ENCODE measurements at regions not wholly inside any gene's neighbourhood (a gene's known extent, or its start where the extent isn't known, plus 50 kb on each side); places are given as distances from the start of the nearest gene placed in this dataset.
"Not testable (repeated sequence)": the region's sequence is repeated elsewhere in the genome, so short reads cannot be mapped to it uniquely, and the experiment has no call there.

GRCh38 chr12:41998436-41998835 lies 146.2 kb downstream of the GXYLT1 start:
- no peaks in the 10 kb centered on the region for H3K4me1 ChIP-seq
- intact Hi-C loops (cut with DNase I; ENCODE audit: low total_unique reads): no loop called here
- H3K36me3 ChIP-seq: no peaks in the 10 kb centered on the region
- TF ChIP-seq POLR2A (IDR thresholded peaks at IDR 0.05): no peak
- TF ChIP-seq, protein P1, sequence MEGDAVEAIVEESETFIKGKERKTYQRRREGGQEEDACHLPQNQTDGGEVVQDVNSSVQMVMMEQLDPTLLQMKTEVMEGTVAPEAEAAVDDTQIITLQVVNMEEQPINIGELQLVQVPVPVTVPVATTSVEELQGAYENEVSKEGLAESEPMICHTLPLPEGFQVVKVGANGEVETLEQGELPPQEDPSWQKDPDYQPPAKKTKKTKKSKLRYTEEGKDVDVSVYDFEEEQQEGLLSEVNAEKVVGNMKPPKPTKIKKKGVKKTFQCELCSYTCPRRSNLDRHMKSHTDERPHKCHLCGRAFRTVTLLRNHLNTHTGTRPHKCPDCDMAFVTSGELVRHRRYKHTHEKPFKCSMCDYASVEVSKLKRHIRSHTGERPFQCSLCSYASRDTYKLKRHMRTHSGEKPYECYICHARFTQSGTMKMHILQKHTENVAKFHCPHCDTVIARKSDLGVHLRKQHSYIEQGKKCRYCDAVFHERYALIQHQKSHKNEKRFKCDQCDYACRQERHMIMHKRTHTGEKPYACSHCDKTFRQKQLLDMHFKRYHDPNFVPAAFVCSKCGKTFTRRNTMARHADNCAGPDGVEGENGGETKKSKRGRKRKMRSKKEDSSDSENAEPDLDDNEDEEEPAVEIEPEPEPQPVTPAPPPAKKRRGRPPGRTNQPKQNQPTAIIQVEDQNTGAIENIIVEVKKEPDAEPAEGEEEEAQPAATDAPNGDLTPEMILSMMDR (IDR thresholded peaks at IDR 0.05): no peak
- H3K9me3 ChIP-seq: no peaks in the 10 kb centered on the region
- H3K27me3 ChIP-seq: no peaks in the 10 kb centered on the region
- no peak overlapping the region for H3K4me3 ChIP-seq
- DNase-seq: no peak
- no peak overlapping the region for H3K27ac ChIP-seq

GRCh38 chr12:41993283-41993682 lies 151.4 kb downstream of the GXYLT1 start:
- DNase-seq: no peak
- Histone ChIP-seq H3K4me1 (no peaks in the 10 kb centered on the region), H3K27me3 (no peaks in the 10 kb centered on the region), H3K36me3 (no peaks in the 10 kb centered on the region), H3K4me3 (no peak overlapping the region), H3K27ac (no peak overlapping the region), H3K9me3 (no peaks in the 10 kb centered on the region)
- TF ChIP-seq, protein P1 (IDR thresholded peaks at IDR 0.05): no peak
- no peak for TF ChIP-seq POLR2A (IDR thresholded peaks at IDR 0.05)
- intact Hi-C loops (cut with DNase I; ENCODE audit: low total_unique reads): no loop called here

GRCh38 chr12:41992692-41993215 lies 151.9 kb downstream of the GXYLT1 start:
- H3K27ac ChIP-seq: no peak overlapping the region
- no peak overlapping the region for H3K4me3 ChIP-seq
- H3K9me3 ChIP-seq: no peaks in the 10 kb centered on the region
- intact Hi-C loops (cut with DNase I; ENCODE audit: low total_unique reads): no loop called here
- no peaks in the 10 kb centered on the region for H3K36me3 ChIP-seq
- TF ChIP-seq, protein P1 (IDR thresholded peaks at IDR 0.05): no peak
- TF ChIP-seq POLR2A (IDR thresholded peaks at IDR 0.05): no peak
- no peaks in the 10 kb centered on the region for H3K4me1 ChIP-seq
- H3K27me3 ChIP-seq: no peaks in the 10 kb centered on the region
- no peak for DNase-seq

GRCh38 chr12:41992022-41992421 lies 152.7 kb downstream of the GXYLT1 start:
- Histone ChIP-seq H3K27ac (no peak overlapping the region), H3K4me3 (no peak overlapping the region), H3K36me3 (no peaks in the 10 kb centered on the region), H3K9me3 (no peaks in the 10 kb centered on the region), H3K27me3 (no peaks in the 10 kb centered on the region), H3K4me1 (no peaks in the 10 kb centered on the region)
- intact Hi-C loops (cut with DNase I; ENCODE audit: low total_unique reads): no loop called here
- no peak for DNase-seq
- TF ChIP-seq, protein P1 (IDR thresholded peaks at IDR 0.05): no peak
- TF ChIP-seq POLR2A (IDR thresholded peaks at IDR 0.05): no peak

DNA sequence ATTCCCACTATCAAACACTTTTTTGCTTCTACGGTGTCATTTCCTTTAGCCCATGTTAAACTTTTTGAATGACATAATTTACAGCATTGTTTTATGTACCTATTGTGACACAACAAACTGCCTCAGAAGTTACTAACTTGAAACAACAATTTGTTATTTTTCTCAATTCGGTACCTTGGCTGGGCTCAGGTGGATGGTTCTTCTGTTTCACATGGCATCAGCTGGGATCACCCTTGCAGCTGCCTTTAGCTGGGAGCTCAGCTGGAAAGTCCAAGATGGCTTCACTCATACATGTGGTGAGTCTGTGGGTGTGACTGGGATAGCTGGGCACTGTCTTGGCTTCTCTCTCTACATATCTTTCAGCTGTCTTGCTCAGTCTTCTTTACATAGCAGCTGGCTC lies 156.0 kb downstream of the GXYLT1 start:
- Histone ChIP-seq H3K27me3 (no peaks in the 10 kb centered on the region), H3K9me3 (no peaks in the 10 kb centered on the region), H3K4me1 (no peaks in the 10 kb centered on the region), H3K27ac (no peak overlapping the region), H3K4me3 (no peak overlapping the region), H3K36me3 (no peaks in the 10 kb centered on the region)
- TF ChIP-seq, protein P1 (IDR thresholded peaks at IDR 0.05): no peak
- TF ChIP-seq POLR2A (IDR thresholded peaks at IDR 0.05): no peak
- intact Hi-C loops (cut with DNase I; ENCODE audit: low total_unique reads): no loop called here
- DNase-seq: no peak

GRCh38 chr12:41986513-41986912 lies 158.2 kb downstream of the GXYLT1 start:
- H3K27ac ChIP-seq; H3K36me3 ChIP-seq; DNase-seq; H3K27me3 ChIP-seq; H3K4me1 ChIP-seq; intact Hi-C loops (cut with DNase I; ENCODE audit: low total_unique reads); H3K9me3 ChIP-seq; H3K4me3 ChIP-seq: not testable (repeated sequence)

Measured in uterus (tissue), 3 donors.